ENCODE measurements at regions not wholly inside any gene's neighbourhood (a gene's known extent, or its start where the extent isn't known, plus 50 kb on each side); places are given as distances from the start of the nearest gene placed in this dataset.

DNA sequence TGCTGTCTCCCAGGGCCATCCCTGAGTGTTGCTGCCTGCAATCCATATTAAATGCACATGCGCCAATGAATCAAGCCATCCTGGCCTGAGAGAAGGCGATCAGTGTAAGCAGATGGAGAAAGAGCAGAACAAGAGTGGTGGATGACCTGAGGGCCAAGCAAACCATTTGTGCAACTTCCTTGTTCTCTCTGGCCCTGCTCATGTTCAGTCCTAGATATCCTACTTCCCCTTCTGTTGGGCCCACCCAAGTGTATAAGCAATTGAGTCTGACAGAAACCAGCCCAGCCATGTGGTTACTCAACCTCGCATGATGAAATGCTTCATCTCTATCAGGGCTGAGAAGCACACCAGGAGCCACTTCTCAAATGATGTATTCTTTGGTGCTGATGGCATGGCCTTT lies 383.1 kb upstream of the ID2 start:
- TF ChIP-seq, protein P1, sequence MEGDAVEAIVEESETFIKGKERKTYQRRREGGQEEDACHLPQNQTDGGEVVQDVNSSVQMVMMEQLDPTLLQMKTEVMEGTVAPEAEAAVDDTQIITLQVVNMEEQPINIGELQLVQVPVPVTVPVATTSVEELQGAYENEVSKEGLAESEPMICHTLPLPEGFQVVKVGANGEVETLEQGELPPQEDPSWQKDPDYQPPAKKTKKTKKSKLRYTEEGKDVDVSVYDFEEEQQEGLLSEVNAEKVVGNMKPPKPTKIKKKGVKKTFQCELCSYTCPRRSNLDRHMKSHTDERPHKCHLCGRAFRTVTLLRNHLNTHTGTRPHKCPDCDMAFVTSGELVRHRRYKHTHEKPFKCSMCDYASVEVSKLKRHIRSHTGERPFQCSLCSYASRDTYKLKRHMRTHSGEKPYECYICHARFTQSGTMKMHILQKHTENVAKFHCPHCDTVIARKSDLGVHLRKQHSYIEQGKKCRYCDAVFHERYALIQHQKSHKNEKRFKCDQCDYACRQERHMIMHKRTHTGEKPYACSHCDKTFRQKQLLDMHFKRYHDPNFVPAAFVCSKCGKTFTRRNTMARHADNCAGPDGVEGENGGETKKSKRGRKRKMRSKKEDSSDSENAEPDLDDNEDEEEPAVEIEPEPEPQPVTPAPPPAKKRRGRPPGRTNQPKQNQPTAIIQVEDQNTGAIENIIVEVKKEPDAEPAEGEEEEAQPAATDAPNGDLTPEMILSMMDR (IDR thresholded peaks at IDR 0.05; ENCODE audit: low read depth, low read length, poor library complexity, severe bottlenecking), result no peak
- no peak for TF ChIP-seq EZH2phosphoT487 (IDR thresholded peaks at IDR 0.05; ENCODE audit: borderline replicate concordance, low read length)

Data from DOHH2 (cell line).